ENCODE measurements at regions not wholly inside any gene's neighbourhood (a gene's known extent, or its start where the extent isn't known, plus 50 kb on each side); places are given as distances from the start of the nearest gene placed in this dataset.

DNA sequence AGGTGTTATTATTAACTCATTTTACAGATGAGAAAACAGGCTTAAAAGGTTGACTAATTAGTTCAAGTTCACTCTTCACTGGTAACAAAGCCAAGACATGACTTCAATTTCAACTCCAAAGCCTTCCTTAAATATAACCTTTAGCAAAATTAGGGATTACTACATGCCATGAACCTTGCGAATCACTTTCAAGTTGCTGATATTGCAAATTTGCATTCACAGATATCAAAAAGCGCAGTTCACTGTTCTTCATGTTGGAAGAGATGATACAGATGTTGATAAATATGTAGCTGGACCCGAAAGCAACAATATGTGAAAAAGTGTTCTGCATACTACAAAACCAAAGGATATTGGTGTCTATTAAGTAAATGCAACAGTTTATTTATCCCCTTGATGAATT is 210.8 kb upstream of the GYPA start:
- TF ChIP-seq, protein P1, sequence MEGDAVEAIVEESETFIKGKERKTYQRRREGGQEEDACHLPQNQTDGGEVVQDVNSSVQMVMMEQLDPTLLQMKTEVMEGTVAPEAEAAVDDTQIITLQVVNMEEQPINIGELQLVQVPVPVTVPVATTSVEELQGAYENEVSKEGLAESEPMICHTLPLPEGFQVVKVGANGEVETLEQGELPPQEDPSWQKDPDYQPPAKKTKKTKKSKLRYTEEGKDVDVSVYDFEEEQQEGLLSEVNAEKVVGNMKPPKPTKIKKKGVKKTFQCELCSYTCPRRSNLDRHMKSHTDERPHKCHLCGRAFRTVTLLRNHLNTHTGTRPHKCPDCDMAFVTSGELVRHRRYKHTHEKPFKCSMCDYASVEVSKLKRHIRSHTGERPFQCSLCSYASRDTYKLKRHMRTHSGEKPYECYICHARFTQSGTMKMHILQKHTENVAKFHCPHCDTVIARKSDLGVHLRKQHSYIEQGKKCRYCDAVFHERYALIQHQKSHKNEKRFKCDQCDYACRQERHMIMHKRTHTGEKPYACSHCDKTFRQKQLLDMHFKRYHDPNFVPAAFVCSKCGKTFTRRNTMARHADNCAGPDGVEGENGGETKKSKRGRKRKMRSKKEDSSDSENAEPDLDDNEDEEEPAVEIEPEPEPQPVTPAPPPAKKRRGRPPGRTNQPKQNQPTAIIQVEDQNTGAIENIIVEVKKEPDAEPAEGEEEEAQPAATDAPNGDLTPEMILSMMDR (IDR thresholded peaks at IDR 0.05; ENCODE audit: low read depth, low read length, missing input control) = no peak
- no peak for TF ChIP-seq RAD21 (IDR thresholded peaks at IDR 0.05)
- no peak for TF ChIP-seq EGR1 (IDR thresholded peaks at IDR 0.05; ENCODE audit: low read depth in 2 of 2)
- no peak for TF ChIP-seq HNF4G (IDR thresholded peaks at IDR 0.05)
- TF ChIP-seq, protein P2, sequence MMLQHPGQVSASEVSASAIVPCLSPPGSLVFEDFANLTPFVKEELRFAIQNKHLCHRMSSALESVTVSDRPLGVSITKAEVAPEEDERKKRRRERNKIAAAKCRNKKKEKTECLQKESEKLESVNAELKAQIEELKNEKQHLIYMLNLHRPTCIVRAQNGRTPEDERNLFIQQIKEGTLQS (IDR thresholded peaks at IDR 0.05) = no peak
- TF ChIP-seq REST (IDR thresholded peaks at IDR 0.05) = no peak
- TF ChIP-seq FOXA1 (IDR thresholded peaks at IDR 0.05) = no peak

Data from liver (tissue), 3 donors.